ENCODE measurements at regions not wholly inside any gene's neighbourhood (a gene's known extent, or its start where the extent isn't known, plus 50 kb on each side); places are given as distances from the start of the nearest gene placed in this dataset.

DNA sequence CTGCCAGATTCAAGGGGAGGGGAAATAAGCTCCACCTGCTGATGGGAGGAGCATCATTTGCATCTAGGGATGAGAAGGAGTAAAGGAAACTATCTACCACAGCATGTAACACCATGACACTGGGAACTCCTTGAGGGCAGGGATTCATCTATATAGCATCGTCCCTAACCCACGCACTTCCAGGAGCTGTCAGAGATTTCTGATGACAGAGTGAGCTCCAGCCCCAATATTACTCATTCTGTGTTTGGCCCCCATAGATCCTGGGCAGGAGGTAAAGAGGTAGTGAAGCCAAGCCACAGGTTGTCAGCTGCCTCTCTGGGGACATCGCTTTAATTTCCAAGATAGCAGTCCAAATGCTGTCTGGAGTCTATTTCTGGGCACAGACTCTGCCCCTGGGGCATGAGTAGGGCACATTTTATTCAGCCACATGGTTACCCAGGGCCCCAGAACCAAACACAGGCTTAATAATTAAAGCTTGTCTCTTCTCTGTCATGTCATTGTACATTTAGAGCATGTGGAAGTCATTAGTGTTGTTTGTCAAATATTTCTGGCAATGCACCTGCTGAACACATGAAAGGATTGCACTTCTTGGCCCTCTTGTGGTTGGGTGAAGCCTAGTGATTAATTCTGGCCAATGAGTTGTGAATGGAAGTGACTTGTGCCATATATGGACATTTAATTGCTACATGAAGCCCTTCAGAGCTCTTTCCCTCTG is 105.9 kb upstream of the POU3F1 start:
- TF ChIP-seq, protein P1, sequence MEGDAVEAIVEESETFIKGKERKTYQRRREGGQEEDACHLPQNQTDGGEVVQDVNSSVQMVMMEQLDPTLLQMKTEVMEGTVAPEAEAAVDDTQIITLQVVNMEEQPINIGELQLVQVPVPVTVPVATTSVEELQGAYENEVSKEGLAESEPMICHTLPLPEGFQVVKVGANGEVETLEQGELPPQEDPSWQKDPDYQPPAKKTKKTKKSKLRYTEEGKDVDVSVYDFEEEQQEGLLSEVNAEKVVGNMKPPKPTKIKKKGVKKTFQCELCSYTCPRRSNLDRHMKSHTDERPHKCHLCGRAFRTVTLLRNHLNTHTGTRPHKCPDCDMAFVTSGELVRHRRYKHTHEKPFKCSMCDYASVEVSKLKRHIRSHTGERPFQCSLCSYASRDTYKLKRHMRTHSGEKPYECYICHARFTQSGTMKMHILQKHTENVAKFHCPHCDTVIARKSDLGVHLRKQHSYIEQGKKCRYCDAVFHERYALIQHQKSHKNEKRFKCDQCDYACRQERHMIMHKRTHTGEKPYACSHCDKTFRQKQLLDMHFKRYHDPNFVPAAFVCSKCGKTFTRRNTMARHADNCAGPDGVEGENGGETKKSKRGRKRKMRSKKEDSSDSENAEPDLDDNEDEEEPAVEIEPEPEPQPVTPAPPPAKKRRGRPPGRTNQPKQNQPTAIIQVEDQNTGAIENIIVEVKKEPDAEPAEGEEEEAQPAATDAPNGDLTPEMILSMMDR (conservative IDR thresholded peaks at IDR 0.05 in 1 of 2, IDR thresholded peaks at IDR 0.05 in 1 of 2; ENCODE audit: low read depth in 1 of 2, low read length in 2 of 2), result no peak
- no peak for TF ChIP-seq EZH2 (IDR thresholded peaks at IDR 0.05; ENCODE audit: low read length, missing control alignments)

Measured in fibroblast of lung (primary cell).